ENCODE measurements at regions not wholly inside any gene's neighbourhood (a gene's known extent, or its start where the extent isn't known, plus 50 kb on each side); places are given as distances from the start of the nearest gene placed in this dataset.

GRCh38 chr10:44752451-44753441 lies 158.4 kb upstream of the TMEM72 start:
- TF ChIP-seq CTCF (IDR thresholded peaks at IDR 0.05), result no peak
- TF ChIP-seq POLR2A (IDR thresholded peaks at IDR 0.05), result no peak
- peak; percentile 24 for TF ChIP-seq POLR2AphosphoS5 (IDR thresholded peaks at IDR 0.05)
